HG02759 (cell line): ENCODE measurements at regions not wholly inside any gene's neighbourhood (a gene's known extent, or its start where the extent isn't known, plus 50 kb on each side); places are given as distances from the start of the nearest gene placed in this dataset.

Experiments
- ATAC-seq: cut with Tn5 transposase; IDR thresholded peaks from one replicate; pipeline ENCODE4 v1.9.1; 2021; ENCODE audit warnings: mild to moderate bottlenecking, moderate library complexity; ENCODE audit not compliant: unreplicated experiment

DNA sequence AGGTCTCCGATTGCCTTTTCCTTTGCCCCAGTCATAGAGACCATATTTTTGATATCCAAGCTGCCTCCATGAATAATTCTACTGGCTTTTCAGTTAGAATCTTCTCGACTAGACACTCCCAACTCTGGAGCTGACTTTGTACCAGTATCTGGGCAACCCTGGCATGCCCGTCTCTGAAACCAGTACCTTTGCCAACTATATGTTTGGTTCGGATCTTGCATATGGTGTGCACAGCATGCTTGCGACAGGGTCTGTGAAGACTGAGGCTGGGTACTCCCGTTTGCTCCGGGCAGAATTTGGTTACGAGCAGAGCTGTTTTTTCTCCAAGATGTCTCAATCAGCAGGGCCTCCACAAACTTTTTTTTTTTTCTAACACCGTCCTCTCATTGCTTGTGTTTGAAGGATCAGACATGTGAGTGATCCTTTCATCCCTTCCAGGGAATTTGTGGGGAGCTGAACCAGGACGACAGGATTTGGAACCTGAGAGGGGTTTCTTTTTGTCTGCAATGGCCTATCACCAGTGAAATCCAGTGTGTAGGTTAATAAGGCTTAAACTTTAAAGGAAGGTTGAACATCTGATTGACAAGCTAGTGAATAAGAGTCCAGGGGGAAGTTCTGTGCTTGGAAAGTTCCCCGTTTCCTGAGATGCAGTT, 322.3 kb downstream of the MYCN start:
- no peak for ATAC-seq

DNA sequence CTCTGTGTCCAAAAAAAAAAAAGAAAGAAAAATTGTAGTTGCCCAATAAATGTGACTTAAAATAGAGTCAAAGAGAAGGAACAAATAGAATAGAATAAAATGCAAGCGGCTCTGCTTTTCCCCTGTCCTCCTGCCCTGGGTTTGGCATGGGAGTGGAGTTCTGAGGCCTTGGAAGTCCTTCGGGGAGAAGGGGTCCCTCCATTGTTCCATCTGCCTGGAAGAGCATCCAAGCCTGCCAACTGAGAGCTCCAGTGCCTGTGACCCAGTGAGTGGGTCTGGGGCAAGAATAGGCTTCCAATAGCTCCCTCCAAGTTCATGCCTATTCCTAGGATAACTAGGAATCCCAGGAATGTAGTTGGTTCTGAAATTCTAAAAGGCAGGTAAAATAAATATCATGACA, 321.4 kb downstream of the MYCN start:
- ATAC-seq: no peak

DNA sequence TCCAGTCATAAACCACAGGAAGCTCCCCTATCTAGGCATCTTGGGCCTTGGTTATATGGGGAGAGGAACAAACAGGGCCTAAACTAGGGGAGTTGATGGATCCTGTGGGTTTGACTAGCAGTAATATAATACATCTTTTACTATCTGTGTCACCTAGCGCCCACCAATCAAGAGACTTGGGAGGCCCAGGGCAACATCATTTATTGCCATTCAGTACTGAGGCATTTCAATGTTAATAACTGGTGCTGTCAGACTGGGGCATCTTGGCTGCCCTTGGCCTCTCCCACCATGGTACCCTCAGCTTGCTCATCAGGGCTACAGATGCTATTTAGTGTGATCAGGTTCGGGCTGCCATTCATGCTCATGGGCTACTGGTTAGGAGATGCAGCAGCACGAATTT, 320.7 kb downstream of the MYCN start:
- no peak for ATAC-seq

DNA sequence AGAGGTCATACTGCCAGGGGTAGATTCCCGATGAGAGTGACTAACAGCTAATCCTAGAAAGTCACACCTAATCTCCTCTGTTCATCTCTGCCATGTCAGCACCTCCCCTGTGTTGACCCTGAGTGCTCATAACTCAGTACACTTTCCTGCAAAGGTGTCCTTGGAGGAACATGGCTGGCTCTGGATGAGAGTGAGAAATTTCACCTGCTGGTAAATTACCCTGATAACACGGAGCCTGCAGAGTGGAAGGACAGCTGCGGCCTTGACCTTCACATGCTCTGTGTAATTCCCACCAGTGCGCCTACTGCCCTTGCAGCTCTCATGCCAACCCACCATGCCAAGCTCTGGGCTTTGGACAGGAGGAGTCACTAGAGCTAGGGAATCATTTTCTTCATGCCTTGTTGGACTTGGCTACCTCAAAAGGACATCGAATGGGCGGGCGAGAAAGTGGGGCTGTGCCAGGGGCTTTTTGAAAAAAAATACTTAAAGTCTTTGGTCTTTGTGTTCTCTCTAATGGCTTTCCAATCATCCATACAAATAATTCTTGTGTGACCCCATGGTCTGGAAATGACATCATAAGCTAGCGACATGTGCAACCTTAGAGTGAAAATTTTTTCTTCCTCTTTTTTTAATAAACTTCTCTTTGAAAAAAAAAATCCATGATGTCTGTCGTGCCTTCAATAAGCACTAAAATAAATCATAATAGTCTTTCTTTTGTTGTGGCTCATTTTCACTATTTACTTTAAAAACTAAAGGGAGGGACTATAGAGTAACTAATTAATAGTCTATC, 319.9 kb downstream of the MYCN start:
- ATAC-seq: no peak

DNA sequence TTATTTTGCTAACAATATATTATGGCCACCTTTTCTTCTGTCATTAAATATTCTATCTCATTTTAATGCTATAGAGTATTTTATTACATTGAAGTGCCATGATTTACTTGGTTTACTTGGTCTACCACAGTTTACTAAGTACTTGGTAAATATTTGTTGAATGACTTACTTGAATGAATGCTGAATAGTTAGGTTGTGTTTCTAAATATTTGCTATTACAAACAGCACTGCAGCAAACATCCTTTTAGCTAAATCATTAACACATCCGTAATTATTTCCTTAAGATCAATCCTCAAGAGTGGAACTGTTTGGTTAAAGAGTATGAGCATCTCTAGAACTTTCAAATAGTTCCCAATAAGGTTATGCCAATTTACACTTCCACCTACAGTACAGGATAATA, 318.7 kb downstream of the MYCN start:
- no peak for ATAC-seq

DNA sequence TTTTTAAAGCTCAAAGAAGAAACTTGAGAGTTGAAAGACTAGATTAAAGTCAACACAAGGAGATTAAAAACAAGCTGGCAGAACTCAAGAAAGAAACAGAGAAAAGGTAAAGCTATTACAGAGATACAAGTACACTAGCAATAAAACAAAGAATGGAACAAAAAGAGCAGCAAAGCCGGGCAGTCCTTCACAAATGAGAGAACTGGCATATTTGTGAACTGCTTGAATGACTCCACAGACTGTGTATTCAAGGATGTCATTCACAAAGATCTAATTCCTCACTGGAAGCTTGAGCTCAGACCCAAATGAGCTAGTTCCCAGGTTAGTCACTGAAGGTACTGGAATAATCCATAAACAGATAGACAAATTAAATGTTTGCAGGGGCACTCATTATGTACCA, 318.0 kb downstream of the MYCN start:
- ATAC-seq: no peak

DNA sequence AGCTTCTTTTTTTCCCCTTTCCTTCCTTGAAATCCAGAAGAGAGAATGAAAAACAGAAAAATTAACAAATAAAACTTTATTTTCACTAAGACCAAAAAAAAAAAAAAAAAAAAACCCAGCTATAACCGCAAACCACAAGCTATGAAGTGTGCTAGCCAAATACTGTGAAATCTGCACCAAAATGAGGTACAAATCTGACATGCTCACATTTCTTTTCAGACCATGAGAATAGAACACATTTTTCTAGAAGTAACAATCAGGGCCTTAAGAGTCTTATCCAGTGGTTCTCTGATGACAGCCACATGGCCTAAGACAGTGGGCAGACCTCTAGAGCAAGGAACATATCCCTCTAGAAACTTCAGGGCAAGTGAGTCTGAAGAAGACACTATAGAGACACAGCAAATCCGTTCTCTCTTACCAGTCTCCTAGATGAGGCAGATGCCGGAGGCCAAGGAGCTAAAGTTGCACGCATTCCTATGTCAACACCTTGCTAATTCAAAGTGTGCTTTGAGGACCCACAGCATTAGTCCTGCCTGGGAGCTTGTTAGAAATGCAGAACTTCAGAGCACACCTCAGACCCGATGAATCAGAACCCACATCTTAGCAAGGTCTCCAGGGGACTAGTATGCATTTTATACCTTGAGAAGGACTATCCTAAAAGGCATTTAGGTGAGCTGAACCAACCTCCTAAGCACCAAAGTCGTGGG, 317.1 kb downstream of the MYCN start:
- ATAC-seq: peak; percentile 45

DNA sequence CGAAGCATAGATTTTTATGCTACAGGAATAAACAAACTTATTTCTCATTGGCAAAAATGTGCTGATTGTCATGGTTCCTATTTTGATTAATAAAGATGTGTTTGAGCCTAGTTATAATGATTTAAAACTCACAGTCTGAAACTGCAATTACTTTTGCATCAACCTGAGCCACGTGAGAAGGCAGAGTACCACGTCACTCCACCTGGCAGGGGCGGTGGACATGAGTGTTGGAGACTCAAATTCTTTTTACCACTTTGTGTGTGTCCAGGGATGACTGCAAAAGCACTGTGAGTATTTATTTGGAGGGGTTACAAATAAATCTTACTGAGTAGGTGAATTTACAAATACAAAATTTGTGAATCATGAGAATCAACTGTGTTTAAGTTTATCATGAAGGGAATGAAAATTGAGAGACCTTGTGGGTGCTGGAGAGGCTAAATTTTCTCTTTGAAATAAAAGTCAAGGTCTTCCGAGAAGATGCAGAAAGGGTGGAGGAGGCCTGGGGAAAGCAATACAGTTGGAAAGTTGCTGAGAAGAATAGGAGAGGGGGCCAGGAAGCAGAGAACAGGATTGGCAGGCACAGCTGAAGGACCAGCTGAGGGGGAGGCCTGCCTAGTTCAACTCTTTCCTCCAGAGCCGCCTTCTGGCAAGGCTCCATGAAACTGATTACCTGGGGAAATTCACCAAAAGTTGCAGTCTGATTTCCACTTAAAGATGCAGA, 316.4 kb downstream of the MYCN start:
- no peak for ATAC-seq

DNA sequence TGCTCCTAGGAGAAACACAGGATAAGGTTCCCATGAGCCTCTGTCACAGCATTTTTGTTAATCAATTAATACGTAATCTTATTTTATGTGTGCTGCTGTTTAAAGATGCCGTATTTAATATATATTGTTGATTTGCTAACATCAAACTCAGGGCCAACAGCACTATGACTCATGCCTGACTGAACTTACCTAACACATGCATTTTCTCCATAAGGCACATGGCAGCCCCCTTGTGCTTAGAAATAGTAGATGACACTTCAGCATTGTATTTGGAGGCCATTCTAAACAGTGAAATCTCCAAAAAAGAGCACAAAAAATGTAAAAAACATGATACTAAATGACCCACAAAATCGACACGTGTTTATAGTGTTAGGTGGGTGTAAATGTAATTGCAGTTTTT, 314.8 kb downstream of the MYCN start:
- no peak for ATAC-seq

DNA sequence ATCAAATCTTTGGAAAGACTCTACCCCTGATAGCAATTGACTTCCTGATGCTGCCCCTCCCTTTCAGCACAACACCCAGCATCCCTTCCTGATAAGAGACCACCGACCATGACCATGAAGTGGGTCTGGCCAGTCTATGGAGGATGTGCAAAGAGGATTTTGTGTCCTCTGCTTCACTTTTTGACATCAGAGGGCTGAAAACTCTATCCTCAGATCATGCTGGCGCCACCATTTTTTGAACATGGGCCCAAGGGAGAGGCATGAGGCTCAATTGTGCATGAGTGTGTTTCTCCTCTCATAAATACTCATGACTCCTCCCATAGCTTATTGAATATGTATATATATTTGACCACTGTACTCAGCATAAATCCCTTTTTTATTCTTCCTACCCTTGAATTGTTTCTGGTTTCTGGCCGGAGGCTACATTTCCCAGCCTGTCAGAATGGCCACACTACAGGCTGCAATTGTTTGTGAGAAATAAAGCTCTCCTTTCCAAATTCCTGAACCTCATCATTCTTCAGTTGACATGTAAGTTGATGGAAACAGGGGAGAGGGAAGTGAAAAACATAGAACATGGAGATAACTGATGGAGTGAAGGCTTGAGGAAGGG, 314.1 kb downstream of the MYCN start:
- no peak for ATAC-seq

DNA sequence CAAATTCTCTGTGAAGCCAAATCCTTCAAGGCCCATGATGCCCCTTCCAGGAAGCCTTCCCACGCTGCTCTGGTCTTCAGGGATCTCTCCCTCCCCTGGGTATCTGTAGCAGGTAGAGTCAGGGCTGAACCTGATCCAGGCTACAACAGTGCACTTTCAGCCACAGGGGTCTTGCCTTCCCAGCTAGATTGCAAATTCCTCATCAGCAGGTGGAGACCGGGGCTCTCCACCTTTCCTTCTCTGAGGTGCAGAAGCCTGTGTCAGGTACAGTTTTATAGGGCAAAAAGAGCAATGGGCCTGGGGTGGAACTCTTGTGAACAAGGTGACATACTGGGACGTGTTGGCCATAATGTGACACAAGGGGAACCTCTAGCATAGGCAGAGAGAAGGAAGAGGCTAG, 312.9 kb downstream of the MYCN start:
- no peak for ATAC-seq

DNA sequence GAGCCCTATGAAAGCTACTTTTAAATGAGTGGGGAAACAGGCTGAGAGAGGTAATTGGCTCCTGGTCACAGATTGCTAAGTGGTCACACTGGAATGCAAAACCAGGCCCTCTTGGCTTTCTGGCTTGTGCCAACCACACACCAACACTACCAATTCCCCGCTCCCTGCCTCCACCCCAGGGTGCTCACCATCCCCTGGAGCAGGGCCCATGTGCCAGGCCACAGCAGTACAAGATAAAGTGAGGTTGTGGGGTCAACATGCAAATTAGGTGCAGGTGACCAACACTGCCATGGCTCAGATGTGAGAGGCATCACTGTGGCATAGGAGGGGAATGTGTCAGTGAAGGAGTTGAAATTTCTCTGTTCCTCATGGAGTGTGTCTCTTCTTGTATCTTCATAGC, 312.5 kb downstream of the MYCN start:
- ATAC-seq: no peak

DNA sequence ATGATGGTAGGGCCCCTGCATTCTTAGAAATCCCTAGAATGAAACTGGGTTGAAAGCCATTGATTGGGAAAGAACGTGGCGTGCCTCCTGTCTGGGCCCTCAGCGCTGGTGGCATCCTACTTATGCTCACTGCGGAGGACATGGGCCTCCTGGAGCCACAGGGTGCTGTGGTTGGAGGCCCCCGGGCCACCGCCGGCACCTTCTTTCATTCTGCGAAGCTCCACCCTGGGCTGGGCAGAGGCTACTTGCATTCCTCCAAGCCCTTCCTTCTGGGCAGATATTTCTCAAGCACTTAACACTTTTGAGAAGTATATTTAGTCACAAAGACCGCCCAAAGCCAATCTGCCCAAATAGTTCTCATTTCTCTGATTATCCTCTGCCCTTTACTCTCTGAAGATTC, 311.9 kb downstream of the MYCN start:
- ATAC-seq: no peak

DNA sequence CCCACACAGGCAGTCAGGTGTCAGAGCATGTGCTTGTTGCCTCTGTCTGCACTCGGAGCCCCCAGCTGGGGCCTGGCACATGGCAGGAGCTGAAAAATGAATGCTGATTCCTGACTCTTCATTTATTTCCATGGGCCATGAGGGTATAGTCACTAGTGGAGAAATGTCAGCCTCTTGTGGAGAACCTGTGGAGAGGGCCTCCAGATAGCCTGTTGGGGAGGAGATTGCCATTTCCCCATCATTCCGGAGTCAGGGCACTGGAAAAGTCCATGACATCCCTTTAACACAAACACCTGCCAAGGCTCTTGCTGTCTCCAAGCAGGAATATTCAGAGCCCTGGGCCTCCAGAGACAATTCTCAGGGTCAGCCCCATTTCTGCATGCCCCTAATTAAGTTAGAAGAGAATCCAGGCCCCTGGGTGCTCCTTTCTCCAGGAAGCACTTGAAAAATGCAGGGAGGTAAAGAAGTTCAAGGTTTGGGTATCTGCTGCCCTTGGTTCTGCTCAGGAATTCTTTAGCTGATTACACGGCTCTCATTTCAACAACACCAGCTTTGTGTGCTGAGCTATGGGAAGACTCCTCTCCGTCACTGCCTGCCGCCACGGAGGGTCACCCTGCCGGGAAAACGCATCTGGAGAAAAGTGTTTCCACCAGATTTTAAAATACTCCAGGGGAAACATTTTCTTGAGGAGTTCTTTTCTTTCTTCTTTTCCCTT, 311.3 kb downstream of the MYCN start:
- ATAC-seq: no peak

DNA sequence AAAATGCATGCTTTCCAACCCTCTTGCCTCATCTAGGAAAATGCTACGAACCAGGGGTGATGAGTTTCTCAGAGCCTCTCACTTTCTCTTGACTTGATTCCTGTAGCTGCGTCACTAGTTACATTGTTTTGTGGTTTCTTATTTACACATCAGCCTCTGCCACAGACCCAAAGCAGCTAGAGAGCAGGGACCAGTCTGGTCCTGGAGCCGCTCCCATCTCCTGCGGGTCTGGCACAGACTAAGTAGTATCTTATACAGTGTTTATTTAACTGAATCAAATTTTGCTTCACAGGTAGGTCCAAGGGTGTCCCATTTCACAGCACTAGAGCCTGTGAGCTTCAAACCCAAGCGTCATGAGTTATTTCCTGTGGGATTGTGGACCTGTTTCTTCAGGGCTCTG, 310.5 kb downstream of the MYCN start:
- ATAC-seq: no peak

DNA sequence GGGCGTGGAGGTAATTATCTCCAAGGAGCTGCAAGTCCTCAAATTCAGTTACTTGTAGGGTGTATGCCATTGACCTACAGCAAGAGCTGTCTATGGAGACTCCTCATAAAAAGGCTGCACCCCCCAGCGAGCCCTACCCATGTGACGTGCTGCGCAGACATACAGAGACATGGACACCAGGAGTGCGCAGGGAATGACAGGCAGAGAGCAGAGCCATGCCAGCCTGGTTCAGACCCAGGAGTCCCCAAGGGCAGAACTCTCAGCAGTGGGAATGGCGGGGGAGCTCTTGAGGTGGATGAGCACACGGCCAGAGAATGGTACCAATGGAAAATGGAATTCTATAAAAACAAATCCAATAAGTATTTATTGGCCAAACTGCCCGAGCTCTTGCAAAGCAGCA, 310.1 kb downstream of the MYCN start:
- no peak for ATAC-seq

DNA sequence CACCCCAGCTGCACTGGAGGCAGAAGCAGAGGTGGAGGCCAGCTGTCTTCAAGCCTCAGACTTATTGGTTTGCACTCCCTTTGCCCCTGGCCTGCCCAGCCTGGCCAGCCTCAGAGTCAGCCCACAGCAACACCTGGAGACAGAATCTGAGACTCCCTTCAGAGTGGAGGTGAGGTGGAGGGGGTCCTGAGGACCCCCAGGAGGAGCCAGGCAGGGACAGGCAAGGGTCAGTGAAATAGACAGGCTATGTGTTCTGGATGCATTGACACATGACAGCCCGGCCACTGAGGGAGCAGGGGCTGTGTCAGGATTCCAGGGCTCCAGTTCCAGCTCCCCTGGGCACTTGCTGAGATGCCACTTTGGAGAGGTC, 309.7 kb downstream of the MYCN start:
- no peak for ATAC-seq

DNA sequence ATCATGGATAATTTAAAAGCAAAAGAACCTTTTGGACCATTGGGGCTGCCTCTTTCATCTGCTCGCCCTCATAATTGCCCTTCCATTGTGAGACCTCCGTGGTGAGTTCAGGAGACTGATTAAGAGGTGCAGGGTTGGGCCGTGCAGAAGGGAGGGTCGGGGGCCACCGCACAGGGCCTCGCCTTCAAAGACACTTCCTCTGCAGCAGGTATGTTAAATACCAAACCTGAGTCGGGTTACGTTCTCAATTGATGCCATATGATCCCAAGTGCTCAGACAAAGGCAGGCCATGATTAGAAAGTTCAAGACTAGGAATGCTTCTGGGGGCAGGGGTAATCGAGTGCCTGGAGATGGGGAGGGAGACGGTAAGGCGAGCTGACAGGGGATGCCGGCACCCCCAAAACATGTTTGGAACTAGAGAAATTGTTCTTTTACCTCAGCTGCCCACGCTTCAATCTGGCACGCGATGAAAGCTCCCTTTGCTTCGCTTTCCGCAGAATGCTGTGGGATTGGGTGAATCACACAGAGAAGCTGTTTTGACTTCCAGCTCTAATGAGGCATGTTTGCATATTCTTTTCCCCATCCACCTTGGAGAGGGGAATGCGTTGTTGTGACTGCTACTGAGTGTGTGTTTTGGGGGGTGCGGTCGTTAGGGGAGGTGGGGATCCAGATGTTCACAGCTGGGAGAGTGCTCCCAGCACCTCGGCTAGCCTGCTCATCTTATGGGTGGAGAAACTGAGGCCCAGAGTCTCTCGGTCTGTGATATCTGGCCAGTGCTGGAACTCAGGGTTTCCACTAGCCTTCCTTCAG, 309.1 kb downstream of the MYCN start:
- ATAC-seq: no peak

DNA sequence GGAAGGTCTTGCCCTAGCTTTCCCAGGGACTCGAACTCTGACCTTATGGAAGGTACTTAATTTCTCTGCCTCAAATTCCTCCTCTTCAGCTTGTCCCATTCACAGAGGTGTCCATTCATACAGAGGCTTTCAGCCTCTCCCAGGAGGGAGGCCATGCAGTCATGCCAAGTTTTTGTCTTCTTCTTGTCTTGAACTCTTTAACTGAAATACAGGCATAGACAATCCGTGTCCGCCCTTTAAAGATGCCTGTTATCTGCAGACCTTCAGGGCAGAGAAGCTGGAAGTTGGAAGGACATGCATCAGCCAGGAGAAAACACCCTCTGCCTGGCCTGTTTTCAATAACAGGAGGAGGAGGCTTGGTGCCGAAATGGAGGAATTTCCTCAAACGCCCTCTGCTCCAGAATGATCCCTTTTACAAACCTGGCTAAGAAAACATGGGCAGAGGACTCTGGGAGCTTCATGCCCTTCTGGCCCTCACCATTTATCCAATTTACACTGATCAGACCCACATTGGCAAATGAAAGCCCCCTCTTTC, 308.3 kb downstream of the MYCN start:
- no peak for ATAC-seq
